Heart left ventricle (tissue), 13 donors: ENCODE measurements at regions not wholly inside any gene's neighbourhood (a gene's known extent, or its start where the extent isn't known, plus 50 kb on each side); places are given as distances from the start of the nearest gene placed in this dataset.

ENCODE experiments used
- POLR2A ChIP-seq, 2 donors: fragments of 450-650 bp; IDR thresholded peaks; one replicate each; pipeline ENCODE4 v1.6.1; 2017; ENCODE audit warnings: antibody characterized with exemption in 2 of 2, mild to moderate bottlenecking in 2 of 2, moderate library complexity in 2 of 2
- TF ChIP-seq, protein P1 (sequence below), 12 donors: fragments of 200-600 bp; sonication (generic) in 4 of 12; IDR thresholded peaks; one replicate each; pipeline versions ENCODE4 v1.5.0 to v1.8.0; 2018 to 2022; ENCODE audit warnings: antibody characterized with exemption in 12 of 12, mild to moderate bottlenecking in 5 of 12
- donor health status: ischemic (EF 13 %, LVEDD 7.1; RV severe dilation, severe dysfunction).
- donor health status: DM: no; HTN: yes; CAD: no.
- donor health status: DM: no; HTN: no; CAD: no.
- donor health status: ischemic (EF 25% LVEDD 6.9; RV normal size, moderate dysfunction).
- donor health status: ischemic (EF 25% LVEDD 5.7; RV mildly dilated, moderate dysfunction).
- donor health status: ischemic (EF 35%, LVEDD 5.7; RV mildly dilated, moderate dysfunction).
- donor health status: nonischemic (EF 11% LVEDD 7.7; RV severe dilation, severe dysfunction).
- donor health status: DM: yes; HTN: yes; CAD: no.
- donor health status: PGD.
- donor health status: ischemic (EF 29% LVEDD 5.4; RV normal size, mild dysfunction).
- donor health status: nonischemic (EF 23%, LVEDD 6.1; RV moderate dilation, normal function).

- TF ChIP-seq POLR2A (IDR thresholded peaks at IDR 0.05), result no peak
- TF ChIP-seq, protein P1, sequence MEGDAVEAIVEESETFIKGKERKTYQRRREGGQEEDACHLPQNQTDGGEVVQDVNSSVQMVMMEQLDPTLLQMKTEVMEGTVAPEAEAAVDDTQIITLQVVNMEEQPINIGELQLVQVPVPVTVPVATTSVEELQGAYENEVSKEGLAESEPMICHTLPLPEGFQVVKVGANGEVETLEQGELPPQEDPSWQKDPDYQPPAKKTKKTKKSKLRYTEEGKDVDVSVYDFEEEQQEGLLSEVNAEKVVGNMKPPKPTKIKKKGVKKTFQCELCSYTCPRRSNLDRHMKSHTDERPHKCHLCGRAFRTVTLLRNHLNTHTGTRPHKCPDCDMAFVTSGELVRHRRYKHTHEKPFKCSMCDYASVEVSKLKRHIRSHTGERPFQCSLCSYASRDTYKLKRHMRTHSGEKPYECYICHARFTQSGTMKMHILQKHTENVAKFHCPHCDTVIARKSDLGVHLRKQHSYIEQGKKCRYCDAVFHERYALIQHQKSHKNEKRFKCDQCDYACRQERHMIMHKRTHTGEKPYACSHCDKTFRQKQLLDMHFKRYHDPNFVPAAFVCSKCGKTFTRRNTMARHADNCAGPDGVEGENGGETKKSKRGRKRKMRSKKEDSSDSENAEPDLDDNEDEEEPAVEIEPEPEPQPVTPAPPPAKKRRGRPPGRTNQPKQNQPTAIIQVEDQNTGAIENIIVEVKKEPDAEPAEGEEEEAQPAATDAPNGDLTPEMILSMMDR (IDR thresholded peaks at IDR 0.05), result no peak
These were observed 219.9 kb upstream of the BRINP1 start for GRCh38 chr9:119588874-119589744.
